ENCODE measurements at regions not wholly inside any gene's neighbourhood (a gene's known extent, or its start where the extent isn't known, plus 50 kb on each side); places are given as distances from the start of the nearest gene placed in this dataset.
"Not testable (repeated sequence)": the region's sequence is repeated elsewhere in the genome, so short reads cannot be mapped to it uniquely, and the experiment has no call there.

DNA sequence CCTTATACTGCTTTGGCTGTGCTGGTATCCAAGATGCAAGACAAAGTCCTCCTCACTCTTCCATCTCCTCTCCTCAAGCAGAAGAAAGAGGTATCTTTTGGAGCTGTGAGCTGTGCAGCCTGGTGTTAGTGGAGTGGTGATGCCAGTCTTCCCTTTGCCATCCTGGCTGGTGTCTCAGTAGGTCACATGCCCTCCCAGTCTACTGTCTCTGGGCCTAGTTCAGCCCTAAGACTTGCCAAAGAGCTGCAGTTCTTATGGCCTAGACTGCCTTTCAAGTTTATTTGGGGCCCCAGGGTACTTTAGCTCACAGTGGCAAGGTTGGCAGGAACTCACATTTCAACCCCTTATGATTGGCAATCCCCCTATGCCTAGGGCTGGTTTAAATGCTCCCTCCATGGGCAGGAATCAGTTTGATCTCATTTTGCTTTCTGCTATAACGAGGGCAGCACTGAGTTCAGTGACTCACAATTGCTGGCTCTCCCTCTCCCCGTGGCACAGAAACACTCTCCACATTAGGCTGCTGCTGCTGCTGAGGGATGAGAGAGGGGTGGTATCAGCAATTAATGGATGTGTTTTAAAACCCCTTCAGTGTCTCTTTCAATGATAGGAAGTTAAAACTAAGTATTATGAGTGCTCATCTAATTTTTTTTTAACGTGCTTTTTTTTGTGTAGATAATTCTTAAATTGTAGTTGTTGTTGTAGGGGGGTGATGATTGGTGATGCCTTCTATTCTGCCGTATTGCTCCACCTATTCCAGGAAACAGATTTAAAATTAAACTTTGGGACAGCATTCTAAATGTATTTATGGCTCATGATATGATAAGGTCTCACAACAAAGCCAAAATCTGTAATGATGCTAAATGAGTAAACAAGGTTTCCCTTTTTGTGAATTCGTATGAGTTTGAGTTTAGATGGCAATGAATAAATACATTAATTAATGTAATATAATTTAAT, 1295.0 kb downstream of the JRKL start:
- no peak for DNase-seq (ENCODE audit: low spot score)

DNA sequence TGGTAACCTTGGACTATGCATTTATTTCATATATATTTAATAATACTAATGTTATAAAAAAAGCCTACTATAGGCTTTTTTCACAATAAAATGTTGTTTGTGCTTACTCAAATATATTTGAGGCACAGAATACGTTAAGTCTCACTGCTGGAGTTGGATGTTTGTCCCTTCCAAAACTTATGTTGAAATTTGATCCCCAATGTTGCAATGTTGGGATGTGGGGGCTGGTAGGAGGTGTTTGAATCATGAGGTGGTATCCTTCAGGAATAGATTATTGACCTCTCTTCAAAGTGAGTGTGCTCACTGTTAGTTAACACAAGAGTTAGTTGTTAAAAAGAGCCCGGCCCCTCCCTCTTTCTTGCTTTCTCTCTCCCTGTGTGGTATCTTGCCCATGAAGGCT, 1295.9 kb downstream of the JRKL start:
- no peak for DNase-seq (ENCODE audit: low spot score)

DNA sequence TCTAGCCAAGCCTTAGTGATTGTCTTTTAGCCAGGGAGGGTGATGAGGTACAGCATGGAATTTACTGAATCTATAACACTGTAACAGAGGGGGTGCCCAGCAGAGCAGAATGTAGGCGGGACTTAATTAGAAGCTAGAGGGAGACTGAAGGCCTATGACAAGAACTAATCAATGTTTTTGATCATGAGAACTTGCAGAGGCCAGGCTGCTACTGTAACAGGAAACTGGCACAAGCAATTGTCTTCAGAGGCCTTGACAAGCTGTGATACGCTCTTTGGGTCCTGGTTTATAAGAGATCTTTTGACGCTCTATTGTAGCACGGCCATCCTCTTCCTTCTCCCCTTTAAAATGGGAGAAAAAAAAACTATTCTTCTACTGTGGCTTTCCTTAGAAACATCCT, 1297.3 kb downstream of the JRKL start:
- no peak for DNase-seq (ENCODE audit: low spot score)

DNA sequence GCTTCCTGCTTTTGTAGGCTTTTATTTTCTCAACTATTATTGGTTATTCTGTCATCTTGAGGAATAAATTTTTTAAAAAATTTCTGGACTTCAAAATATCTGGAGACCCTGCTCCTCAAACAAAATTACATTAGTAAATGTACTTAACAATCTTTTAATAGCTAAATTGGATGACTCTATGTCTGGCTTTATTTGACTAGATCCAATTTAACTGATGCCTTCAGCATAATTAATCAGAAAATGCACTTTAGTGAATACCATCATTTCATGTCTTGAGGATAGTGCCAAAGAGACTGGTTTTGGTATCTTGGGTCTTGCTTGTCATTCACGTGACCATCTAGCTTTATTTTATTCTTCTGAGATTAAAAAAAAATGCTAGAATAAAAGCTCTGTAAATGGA, 1301.2 kb downstream of the JRKL start:
- no peak for DNase-seq (ENCODE audit: low spot score)

DNA sequence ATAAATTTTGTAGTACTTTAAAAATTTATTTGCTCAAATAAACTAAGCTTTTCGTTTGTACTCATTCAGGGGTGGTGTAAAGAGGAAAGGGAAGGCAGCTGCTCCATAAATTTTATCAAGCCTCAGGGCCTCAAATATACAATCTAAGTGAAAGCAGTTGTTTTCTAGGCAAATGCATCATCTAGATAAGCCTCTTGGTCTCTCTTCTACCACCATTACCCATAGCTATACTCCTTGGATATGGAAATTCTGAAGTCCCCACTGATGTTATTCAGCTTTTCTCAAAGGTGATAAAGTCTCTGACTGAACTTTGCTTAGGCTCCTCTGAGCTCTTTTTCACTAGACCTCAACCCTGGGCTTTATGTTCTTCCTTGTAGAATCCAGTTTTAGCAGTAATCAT, 1313.1 kb downstream of the JRKL start:
- DNase-seq (ENCODE audit: low spot score), result no peak

DNA sequence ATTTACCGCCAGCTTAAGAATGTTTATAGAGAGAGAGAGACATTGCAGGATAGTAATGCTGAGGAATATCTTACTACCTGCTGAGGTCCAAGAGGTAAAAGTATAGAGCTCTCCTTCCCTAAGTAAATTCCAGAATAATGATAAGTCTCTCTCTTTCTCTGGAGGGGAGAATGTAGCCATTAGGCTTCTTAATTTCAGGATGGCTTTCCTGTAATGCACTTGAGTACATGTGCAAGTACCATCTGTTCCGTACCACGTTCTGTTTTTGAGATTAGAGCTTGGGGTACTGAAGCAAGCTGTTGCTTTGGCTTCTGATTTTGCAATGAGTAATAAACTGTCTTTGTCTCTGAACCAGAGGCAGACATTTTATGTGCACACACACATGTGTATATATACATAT, 1314.0 kb downstream of the JRKL start:
- DNase-seq (ENCODE audit: low spot score), result no peak

DNA sequence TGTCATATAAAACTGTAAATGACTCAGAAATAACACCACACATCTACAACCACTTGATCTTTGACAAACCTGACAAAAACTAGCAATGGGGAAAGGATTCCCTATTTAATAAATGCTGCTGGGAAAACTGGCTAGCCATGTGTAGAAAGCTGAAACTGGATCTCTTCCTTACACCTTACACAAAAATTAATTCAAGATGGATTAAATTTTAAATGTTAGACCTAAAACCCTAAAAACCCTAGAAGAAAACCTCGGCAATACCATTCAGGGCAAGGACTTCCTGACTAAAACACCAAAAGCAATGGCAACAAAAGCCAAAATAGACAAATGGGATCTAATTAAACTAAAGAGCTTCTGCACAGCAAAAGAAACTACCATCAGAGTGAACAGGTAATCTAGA, 1315.3 kb upstream of the CNTN5 start:
- not testable (repeated sequence) for DNase-seq (ENCODE audit: low spot score)

DNA sequence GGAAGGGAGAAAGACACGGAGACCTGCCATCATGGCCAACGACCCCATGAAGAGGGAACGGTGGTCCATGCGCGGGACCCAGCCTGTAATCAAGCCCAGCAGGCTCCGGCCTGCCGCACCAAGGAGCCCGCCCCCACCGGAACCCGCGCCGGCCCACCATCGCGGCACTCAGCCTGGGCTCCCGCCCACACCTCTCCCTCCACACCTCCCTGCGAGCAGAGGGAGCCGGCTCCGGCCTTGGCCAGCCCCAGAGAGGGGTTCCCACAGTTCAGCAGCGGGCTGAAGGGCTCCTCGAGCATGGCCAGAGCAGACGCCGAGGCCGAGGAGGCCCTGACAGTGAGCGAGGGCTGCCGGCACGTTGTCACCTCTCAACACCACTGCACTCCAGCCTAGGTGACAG, 1302.8 kb upstream of the CNTN5 start:
- DNase-seq (ENCODE audit: low spot score), result no peak

DNA sequence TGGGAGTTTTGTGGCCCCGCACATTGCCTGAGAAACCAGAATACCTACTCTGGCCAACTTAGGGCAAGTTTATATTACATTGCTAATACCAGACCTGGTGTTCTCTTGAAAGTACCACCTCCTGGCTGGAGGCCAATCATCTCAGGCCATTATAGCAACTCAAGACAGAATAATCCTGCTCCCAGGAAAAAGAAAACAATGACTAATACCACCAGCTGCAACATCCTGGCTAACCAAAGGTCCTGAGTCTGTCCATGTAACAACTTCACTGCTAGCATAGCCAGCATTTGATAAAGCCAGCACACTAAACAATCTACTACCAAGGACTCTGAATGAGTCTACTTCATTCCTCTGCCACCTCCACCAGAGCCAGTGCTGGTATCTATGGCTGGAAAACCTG, 1298.7 kb upstream of the CNTN5 start:
- DNase-seq (ENCODE audit: low spot score), result no peak

DNA sequence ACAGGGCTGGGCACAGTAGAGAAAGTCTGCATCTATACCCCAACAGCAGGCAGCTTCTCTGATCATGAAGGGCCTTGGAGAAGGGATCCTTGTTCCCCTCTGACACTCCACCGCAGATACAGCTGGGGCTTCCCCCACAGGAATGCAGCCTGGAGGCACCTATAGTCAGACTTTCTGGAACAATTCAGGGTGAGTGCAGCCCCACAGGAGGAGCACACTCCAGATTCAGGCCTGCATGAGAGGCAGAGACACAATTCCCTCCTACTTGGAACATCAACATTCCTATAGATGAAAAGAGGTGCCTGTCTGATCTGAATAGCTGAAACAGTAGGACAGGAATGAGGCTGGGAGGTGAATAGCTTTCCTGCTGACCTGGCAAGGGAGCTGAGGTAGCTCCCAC, 1298.0 kb upstream of the CNTN5 start:
- DNase-seq (ENCODE audit: low spot score), result no peak

DNA sequence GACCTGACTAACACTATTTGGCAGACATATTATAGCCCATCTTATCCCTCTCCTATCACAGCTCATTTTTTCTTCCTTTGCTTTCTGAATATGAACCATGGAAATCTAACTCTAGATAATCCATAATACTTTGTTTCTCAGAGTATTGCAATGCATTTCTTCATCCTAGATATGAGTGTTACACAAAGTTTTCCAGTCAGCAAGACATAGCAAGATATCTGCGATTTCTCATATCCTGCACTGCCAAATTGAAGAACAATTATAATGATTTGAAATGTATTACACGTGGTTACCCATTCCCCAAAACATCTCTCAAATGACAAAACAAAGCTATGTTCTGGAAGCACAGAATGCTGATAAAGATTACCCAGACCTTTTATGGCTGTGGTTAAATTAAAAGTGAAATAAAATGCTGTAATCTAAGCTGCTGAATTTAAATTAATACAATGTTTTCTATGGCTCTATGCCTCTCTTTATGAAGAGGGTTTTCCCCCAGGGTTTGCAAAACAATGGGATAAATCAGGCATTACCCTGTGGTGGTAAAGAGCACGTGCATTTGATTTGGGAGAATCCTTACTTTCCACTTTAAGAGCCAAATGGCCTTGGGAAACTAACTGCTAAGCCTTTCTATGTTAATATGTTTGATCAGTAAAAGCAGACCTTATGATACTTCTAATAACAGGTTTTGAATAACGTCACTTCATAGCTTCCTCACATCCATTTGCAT, 1291.0 kb upstream of the CNTN5 start:
- no peak for DNase-seq (ENCODE audit: low spot score)

DNA sequence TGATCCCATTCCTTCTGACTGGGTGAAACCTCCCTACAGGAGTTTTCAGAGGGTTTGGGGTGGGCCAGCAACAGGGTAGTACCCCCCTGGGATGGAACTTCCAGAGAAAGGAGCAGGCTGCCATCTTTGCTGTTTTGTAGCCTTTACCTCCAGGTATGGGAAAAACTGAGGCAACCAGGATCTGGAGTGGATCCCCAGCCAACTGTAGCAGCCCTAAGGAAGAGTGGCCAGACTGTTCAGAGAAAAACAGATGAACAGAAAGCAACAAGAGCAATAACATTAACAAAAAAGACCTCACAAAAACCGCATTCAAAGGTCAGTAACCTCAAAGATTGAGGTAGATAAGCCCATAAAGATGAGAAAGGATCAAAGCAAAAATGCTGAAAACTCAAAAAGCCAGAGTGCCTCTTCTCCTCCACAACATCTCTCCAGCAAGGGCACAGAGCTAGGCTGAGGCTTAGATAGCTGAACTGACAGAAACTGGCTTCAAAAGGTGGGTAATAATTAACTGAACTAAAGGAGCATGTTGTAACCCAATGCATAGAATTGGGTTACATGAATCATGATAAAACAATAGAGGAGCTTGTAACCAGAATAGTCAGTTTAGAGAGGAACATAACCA, 1288.6 kb upstream of the CNTN5 start:
- DNase-seq (ENCODE audit: low spot score), result no peak

DNA sequence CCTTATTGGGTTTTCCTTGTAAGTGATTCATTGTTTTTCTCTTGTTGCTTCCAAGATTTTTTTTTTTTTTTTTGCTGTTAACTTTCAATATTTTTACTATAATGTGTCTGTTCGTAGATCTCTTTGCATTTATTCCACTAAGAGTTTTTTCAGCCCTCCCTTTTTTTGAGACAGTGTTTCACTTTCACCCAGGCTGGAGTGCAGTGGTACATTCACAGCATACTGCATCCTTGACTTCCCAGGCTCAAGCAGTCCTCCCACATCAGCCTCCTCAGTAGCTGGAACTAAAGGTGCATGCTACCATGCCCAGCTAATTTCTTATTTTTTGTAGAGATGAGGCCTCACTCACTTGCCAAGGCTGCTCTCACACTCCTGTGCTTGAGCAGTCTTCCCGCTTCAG, 1282.0 kb upstream of the CNTN5 start:
- no peak for DNase-seq (ENCODE audit: low spot score)

DNA sequence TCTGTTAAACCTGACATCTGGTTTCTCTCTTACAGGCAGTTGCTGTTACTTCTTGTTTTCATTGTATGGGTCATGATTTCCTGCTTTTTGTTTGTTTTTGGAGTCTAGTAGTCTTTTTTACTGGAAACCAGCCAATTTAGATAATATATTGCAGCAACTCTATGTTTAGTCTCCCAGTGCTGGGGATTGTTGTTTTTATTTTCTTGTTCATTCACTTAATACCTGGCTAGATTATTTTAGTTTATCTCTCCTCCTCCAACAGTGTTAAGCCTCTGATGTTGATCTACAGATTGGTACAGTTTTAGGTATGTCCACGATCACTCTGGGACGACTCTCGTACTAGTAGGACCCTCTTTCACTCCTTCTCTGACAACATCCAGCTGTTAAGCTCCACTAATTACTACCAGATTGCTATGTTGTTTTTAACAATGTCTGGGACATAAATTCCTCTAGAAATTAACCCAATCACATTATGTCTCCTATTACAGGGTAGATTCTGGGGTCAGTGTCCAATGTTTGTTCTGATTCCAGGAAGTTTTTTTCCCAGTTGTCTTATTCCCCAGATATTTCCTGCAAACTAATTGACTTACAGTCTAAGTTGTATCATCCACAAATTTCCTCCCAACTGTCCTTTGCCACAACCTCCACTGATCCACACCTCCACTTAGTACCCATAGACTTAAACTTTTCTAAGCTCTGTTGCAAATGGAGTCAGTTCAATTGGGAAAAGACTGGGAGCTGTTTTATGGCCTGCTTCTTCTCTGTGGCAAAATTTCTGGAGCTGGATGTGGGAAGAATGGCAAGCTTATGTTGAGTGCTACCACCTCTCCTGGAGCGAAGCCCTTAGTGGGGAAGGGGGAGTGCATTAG, 1280.6 kb upstream of the CNTN5 start:
- no peak for DNase-seq (ENCODE audit: low spot score)

DNA sequence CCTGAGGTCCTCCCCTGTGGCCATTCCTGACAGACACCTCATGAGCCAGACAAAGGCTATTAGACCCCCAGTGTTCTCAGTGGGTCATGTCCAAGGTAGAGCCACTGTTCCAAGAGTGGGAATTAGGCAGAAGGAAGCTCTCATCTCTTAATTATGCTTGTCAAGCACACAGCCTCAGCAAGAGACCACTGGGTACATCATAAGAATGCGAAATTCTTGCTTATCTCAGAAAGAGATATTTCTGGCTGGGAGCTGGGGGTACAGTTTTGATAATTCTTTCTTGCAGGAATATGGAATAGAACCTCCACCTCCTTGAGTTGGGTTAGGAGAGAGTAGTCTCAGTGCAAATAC, 1280.0 kb upstream of the CNTN5 start:
- no peak for DNase-seq (ENCODE audit: low spot score)

DNA sequence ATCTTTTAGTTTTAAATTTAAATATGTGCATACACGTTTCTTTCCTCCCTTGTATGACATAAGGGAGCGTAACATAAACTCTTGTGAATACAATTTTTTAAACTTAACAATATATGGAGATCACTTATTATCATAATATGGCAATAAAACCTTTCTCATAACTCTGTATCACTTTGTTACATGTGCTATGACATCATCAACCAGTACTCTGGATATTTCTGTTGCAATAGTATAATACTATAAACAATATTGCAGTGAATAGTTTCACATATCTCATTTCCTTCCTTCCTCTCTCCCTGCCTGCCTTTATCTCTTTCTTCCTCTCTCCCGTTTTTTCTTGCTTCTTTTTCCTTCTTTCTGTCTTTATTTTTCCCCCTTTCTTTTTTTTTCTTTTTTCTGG, 1278.0 kb upstream of the CNTN5 start:
- DNase-seq (ENCODE audit: low spot score), result no peak

DNA sequence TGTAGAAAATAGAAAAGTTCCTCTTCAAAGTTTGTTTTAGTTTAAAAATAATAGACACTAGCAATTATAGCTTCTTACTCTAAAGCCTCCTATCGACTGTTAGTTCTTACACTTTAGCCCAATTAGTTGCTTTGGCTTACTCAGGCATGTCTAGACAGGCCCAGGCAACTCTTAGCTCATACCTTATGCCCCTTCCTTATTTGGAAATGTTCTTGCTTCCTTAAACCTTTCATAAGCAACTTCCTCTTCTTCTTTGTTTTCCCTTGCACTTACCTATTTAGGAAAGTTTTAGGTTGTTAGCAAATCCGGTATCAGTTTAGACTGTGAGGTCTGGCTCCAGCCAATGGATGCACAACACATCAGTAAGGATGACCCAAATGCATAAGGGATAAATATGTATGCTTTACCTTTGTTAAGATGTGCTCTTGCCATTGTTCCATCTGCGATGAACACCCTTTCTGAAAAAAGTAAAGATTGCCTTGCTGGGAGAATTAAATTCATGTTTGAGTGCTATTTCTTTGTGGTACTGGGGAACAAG, 1277.5 kb upstream of the CNTN5 start:
- no peak for DNase-seq (ENCODE audit: low spot score)

DNA sequence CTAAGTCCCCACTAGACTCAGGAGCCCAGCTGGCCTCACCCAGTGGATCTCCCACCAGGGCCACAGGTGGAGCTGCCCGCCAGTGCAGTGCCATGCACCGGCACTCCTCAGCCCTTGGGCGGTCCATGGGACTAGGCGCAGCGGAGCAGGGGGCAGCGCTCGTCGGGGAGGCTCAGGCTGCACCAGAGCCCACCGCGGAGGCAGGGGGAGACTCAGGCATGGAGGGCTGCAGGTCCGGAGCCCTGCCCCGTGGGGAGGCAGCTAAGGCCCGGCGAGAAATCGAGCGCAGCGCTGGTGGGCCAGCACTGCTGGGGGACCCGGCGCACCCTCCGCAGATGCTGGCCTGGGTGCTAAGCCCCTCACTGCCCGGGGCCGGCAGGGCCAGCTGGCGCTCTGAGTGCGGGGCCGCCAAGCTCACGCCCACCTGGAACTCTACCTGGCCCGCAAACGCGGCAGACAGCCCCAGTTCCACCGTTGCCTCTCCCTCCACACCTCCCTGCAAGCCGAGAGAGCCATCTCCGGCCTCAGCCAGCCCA, 1275.2 kb upstream of the CNTN5 start:
- no peak for DNase-seq (ENCODE audit: low spot score)

DNA sequence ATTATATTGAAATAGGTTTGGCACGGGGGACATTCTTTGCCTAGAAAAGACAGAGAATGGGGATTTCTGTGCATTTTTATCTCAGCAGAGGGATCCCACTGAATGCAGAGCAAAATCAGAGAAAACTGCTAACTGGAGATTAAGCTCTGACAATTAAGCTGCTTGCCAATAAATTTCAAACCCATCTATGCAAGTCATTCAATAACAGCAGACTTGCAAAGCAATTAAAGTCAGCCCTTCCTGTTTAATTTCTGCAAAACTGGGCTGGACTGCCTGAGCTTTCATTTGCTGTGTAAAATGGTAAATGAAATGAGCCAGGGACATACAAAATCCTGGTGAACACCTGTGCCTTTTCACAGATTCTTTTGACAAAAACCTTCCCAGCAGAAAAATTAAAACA, 1273.9 kb upstream of the CNTN5 start:
- no peak for DNase-seq (ENCODE audit: low spot score)

DNA sequence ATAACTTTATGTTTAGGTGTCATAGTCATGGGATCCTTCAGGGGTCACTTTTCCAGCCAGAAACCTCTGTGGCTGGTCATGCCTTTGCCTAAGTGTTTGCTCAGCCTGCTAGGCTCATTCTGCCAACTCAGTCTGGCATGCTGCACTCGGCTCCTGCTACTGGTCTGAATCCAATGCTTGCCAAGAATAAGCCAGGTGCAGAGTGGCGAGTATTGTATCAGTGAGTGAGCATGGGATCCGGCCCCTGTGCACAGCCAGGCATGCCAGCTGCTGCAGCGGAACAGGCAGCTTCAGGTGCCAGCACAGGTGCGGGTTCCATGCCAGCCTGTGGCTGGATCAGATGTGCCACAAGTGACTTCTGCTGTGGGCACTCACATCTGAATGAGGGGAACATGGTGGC, 1269.3 kb upstream of the CNTN5 start:
- no peak for DNase-seq (ENCODE audit: low spot score)

DNA sequence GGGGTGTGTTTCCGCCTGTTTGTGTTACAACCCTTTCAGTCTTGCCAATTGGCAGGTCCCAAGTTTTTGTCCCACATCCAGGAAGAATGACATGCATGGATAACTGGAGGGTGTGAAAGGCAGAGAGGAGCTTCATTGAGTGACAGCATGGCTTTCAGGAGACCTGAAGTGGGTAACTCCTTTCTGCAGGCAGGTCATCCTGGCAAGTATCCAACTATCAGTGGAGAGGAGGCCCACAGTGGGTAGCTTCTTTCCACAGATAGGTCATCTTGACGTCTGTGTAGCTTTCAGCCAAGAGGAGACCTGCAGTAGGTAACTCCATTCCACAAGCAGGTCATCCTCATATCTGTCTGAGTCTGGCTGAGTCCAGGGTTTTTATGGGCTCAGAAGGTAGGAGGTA, 1268.8 kb upstream of the CNTN5 start:
- no peak for DNase-seq (ENCODE audit: low spot score)

DNA sequence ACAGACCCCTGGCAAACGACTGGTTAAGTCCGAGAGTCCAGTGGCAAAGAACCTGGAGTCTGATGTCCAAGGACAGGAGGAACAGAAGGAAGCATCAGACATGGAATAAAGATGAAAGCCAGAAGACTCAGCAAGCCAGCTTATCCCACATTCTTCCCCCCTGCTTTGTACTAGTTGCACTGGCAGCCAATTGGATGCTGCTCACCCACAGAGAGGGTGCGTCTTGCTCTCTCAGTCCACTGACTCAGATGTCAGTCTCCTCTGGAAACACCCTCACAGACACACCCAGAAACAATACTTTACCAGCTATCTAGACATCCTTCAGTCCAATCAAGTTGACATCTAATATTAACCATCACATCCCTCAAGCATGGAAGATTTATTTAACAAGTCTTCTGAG, 1265.8 kb upstream of the CNTN5 start:
- DNase-seq (ENCODE audit: low spot score), result no peak

Measured in CD4-positive, alpha-beta T cell treated with Interleukin-2 at 100 ng/mL for 4 hours (primary cell).